ENCODE measurements at regions not wholly inside any gene's neighbourhood (a gene's known extent, or its start where the extent isn't known, plus 50 kb on each side); places are given as distances from the start of the nearest gene placed in this dataset.
A peak's percentile ranks its signal among the peaks of the same experiment; 100 is the strongest.

DNA sequence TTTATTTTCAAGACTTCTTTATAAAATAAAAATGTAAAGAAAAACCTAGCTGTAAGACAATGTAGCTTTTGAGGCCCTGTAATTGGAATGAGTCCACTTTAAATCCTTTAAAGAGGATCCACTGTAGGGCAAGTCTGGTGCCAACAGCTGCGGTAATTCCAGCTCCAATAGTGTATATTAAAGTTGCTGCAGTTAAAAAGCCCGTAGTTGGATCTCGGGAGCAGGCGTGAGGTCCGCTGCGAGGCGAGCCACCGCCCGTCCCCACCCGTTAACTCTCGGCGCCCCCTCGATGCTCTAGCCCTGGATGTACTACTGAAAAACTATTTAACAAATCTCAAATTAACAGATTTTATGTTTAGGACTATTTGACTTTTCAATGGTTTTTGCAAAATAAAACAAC lies 414.7 kb upstream of the SEMA3C start:
- Histone ChIP-seq H3K27ac (ENCODE audit: insufficient read depth, low read depth, low read length) (no peak overlapping the region), H3K36me3 (ENCODE audit: control insufficient read depth in 2 of 2, extremely low read depth in 1 of 2, insufficient read depth in 2 of 2, low read length in 2 of 2) (no peaks in the 10 kb centered on the region), H3K4me2 (ENCODE audit: insufficient read depth, low read length) (no peak overlapping the region), H3K9ac (replicated peaks; ENCODE audit: extremely low read depth, insufficient read depth, low read length) (no peak overlapping the region), H3K4me3 (replicated peaks in 1 of 3; ENCODE audit: insufficient read depth in 1 of 3, low read depth in 1 of 3, low read length in 3 of 3) (no peak overlapping the region), H3K9me1 (replicated peaks; ENCODE audit: control insufficient read depth, extremely low read depth, insufficient read depth, low read length) (no peaks in the 10 kb centered on the region), H3K79me2 (ENCODE audit: control insufficient read depth, insufficient read depth, low read length) (no peaks in the 10 kb centered on the region), H3K9me3 (replicated peaks; ENCODE audit: control insufficient read depth, insufficient read depth, low read length) (no peaks in the 10 kb centered on the region), H3K27me3 (ENCODE audit: control insufficient read depth in 2 of 2, insufficient read depth in 2 of 2, low read length in 2 of 2) (no peaks in the 10 kb centered on the region), H3K4me1 (ENCODE audit: control insufficient read depth, extremely low read depth, insufficient read depth, low read length) (peaks cover 23% of the 10 kb centered on the region), H2AFZ (ENCODE audit: low read depth, low read length) (no peak overlapping the region), H4K20me1 (replicated peaks; ENCODE audit: control insufficient read depth, extremely low read depth, insufficient read depth, low read length) (no peaks in the 10 kb centered on the region)
- ChIA-PET POLR2A (interaction anchor here (0.6 kb wide), 1 partner anchor 14 kb away, joined by 3 read pairs; no protein-coding TSS in a partner anchor), CTCF (interaction anchor here (0.8 to 1.5 kb wide), 2 partner anchors 28 to 124 kb away, joined by 3 to 4 read pairs; no protein-coding TSS in a partner anchor)
- no peak for FAIRE-seq
- dilution Hi-C loops (cut with MboI; ENCODE audit: extremely low pct_ligation_motif_present, low sequenced_read_pairs), result no loop called here
- no TSS peak for BruUV-seq (replicated peaks)
- DNase-seq (ENCODE audit: low read depth, low spot score), result peak; percentile 5
- intact Hi-C loops (cut with micrococcal nuclease), result no loop called here
- TF ChIP-seq MYC (IDR thresholded peaks at IDR 0.05; ENCODE audit: low read depth, low read length) (no peak), GATA2 (IDR thresholded peaks at IDR 0.05; ENCODE audit: insufficient read depth, insufficient read length, low read depth, low read length) (no peak), JUN (IDR thresholded peaks at IDR 0.05; ENCODE audit: borderline replicate concordance, insufficient read depth, insufficient read length, low read depth) (no peak), POLR2AphosphoS5 (IDR thresholded peaks at IDR 0.05; ENCODE audit: insufficient read depth, low read depth, low read length) (no peak), FOS (IDR thresholded peaks at IDR 0.05; ENCODE audit: borderline replicate concordance, insufficient read depth, low read length) (no peak), POLR2A (IDR thresholded peaks at IDR 0.05; ENCODE audit: low read depth, low read length) (no peak), EZH2 (IDR thresholded peaks at IDR 0.05; ENCODE audit: borderline replicate concordance, low read depth, low read length, severe bottlenecking) (no peak)
- TF ChIP-seq, protein P1, sequence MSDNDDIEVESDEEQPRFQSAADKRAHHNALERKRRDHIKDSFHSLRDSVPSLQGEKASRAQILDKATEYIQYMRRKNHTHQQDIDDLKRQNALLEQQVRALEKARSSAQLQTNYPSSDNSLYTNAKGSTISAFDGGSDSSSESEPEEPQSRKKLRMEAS (IDR thresholded peaks at IDR 0.05; ENCODE audit: insufficient read depth, insufficient read length), result no peak
- TF ChIP-seq, protein P2, sequence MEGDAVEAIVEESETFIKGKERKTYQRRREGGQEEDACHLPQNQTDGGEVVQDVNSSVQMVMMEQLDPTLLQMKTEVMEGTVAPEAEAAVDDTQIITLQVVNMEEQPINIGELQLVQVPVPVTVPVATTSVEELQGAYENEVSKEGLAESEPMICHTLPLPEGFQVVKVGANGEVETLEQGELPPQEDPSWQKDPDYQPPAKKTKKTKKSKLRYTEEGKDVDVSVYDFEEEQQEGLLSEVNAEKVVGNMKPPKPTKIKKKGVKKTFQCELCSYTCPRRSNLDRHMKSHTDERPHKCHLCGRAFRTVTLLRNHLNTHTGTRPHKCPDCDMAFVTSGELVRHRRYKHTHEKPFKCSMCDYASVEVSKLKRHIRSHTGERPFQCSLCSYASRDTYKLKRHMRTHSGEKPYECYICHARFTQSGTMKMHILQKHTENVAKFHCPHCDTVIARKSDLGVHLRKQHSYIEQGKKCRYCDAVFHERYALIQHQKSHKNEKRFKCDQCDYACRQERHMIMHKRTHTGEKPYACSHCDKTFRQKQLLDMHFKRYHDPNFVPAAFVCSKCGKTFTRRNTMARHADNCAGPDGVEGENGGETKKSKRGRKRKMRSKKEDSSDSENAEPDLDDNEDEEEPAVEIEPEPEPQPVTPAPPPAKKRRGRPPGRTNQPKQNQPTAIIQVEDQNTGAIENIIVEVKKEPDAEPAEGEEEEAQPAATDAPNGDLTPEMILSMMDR (IDR thresholded peaks at IDR 0.05; ENCODE audit: extremely low read depth in 1 of 2, insufficient read depth in 1 of 2, low read depth in 1 of 2, low read length in 2 of 2), result no peak
